ENCODE measurements at regions not wholly inside any gene's neighbourhood (a gene's known extent, or its start where the extent isn't known, plus 50 kb on each side); places are given as distances from the start of the nearest gene placed in this dataset.

DNA sequence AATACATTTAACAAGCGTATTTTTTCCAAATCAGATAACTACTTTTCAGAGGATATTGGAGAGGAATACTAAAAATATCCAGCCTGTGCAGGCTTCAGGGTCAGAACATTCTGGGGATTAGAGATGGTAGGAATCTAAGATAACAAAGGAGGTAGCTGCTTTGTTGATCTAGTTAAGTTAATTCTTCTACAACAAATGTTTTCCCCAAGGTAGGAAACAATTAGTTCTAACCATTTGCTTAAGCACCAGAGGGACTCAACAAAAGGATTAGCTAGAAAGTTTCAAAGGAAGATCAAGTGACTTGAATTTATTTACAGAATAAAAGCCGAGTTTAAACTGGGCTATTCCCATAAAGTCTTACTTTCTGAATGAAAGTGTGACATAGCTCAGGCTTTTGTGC is 524.2 kb downstream of the TMTC2 start:
- TF ChIP-seq CTCF (IDR thresholded peaks at IDR 0.05; ENCODE audit: insufficient read depth, low read depth, low read length): no peak
- no peak for TF ChIP-seq EZH2 (IDR thresholded peaks at IDR 0.05; ENCODE audit: insufficient read depth, low read length)

All from astrocyte (in vitro differentiated cells and primary cell).